ENCODE measurements at regions not wholly inside any gene's neighbourhood (a gene's known extent, or its start where the extent isn't known, plus 50 kb on each side); places are given as distances from the start of the nearest gene placed in this dataset.

- H3K9me3 ChIP-seq: no peaks in the 10 kb centered on the region
- intact Hi-C loops (cut with DNase I): loop anchor here in 2 of 4 donors (10.0 kb wide), 1 partner anchor 239 kb away; no protein-coding TSS in a partner anchor
- H3K4me3 ChIP-seq: no peak overlapping the region
- no peaks in the 10 kb centered on the region for H3K27me3 ChIP-seq
- WGBS, 3 donors: 91 to 93% (median 92%) methylated on average over 6 of the region's 6 CpGs
- H3K4me1 ChIP-seq (ENCODE audit: insufficient read depth): no peaks in the 10 kb centered on the region
- TF ChIP-seq, protein P1, sequence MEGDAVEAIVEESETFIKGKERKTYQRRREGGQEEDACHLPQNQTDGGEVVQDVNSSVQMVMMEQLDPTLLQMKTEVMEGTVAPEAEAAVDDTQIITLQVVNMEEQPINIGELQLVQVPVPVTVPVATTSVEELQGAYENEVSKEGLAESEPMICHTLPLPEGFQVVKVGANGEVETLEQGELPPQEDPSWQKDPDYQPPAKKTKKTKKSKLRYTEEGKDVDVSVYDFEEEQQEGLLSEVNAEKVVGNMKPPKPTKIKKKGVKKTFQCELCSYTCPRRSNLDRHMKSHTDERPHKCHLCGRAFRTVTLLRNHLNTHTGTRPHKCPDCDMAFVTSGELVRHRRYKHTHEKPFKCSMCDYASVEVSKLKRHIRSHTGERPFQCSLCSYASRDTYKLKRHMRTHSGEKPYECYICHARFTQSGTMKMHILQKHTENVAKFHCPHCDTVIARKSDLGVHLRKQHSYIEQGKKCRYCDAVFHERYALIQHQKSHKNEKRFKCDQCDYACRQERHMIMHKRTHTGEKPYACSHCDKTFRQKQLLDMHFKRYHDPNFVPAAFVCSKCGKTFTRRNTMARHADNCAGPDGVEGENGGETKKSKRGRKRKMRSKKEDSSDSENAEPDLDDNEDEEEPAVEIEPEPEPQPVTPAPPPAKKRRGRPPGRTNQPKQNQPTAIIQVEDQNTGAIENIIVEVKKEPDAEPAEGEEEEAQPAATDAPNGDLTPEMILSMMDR (IDR thresholded peaks at IDR 0.05): no peak
- TF ChIP-seq EP300 (IDR thresholded peaks at IDR 0.05): no peak
- TF ChIP-seq POLR2A (IDR thresholded peaks at IDR 0.05): no peak
- no peak overlapping the region for H3K27ac ChIP-seq
- H3K36me3 ChIP-seq: no peaks in the 10 kb centered on the region
- no peak for DNase-seq
Measured at GRCh38 chr2:126535408-126535807, 120.5 kb upstream of the GYPC start.

DNA sequence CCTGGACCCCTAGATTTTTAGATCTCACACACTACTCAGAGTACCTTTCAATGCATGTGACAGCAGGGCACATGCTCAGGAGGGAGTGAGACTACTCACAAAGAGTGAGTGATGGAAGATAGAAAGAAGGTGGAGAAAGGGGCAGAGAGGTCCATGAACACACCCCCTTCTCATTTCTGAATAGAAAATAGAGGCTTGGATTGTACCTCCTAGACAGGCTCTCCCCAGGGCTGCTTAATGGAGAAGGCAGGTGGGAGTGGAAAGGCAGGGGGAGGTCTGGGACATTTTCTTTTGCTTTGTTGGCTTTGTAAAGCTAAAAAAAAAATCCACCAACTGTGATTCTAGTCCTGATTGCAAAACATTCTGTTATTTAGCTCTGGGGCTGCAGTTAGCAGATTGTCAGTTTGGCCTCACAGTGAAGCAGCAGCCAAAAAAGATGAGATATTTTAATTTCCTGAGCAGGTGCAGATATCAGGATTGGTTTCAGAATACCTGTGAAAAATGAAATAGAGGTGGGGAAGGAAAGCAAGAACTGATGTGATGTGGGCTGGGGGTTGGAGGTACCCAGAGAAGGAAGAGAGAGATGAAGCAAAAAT lies 119.3 kb upstream of the GYPC start:
- Histone ChIP-seq H3K4me1 (ENCODE audit: insufficient read depth) (no peaks in the 10 kb centered on the region), H3K36me3 (no peaks in the 10 kb centered on the region), H3K27ac (no peak overlapping the region), H3K9me3 (no peaks in the 10 kb centered on the region), H3K27me3 (no peaks in the 10 kb centered on the region), H3K4me3 (no peak overlapping the region)
- DNase-seq: no peak
- intact Hi-C loops (cut with DNase I): loop anchor here in 2 of 4 donors (10.0 kb wide), 1 partner anchor 238 kb away; no protein-coding TSS in a partner anchor
- TF ChIP-seq, protein P1 (IDR thresholded peaks at IDR 0.05): no peak
- TF ChIP-seq POLR2A (IDR thresholded peaks at IDR 0.05) (no peak), EP300 (IDR thresholded peaks at IDR 0.05) (no peak)

GRCh38 chr2:126539101-126539500 lies 116.9 kb upstream of the GYPC start:
- Histone ChIP-seq H3K4me3 (no peak overlapping the region), H3K36me3 (no peaks in the 10 kb centered on the region), H3K9me3 (no peaks in the 10 kb centered on the region), H3K27ac (no peak overlapping the region), H3K4me1 (ENCODE audit: insufficient read depth) (no peaks in the 10 kb centered on the region), H3K27me3 (no peaks in the 10 kb centered on the region)
- 84 to 93% (median 89%) methylated on average over 3 of the region's 3 CpGs for whole genome bisulfite sequencing, 3 donors
- intact Hi-C loops (cut with DNase I): loop anchor here in 2 of 4 donors (10.0 kb wide), 1 partner anchor 236 kb away; no protein-coding TSS in a partner anchor
- TF ChIP-seq EP300 (IDR thresholded peaks at IDR 0.05) (no peak), POLR2A (IDR thresholded peaks at IDR 0.05) (no peak)
- TF ChIP-seq, protein P1 (IDR thresholded peaks at IDR 0.05): no peak
- DNase-seq: no peak

DNA sequence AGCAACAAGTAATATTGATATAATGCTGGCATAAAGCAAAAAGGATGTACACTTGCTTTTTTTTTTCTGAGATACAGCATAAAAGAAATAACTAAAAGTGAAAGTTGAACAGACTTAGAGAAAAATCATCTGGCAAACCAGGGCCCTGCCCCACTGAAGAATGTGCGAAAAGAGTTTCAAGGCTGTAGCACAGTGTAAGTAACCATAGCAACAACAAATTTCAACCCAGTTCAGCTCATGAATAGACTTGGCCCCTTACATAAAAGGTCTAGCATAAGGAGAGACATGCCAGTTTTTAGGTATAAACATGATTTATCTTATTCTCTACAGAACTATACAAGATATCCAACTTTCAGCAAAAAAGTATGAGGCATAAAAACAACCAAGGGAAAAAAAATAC lies 113.7 kb upstream of the GYPC start:
- Histone ChIP-seq H3K9me3 (no peaks in the 10 kb centered on the region), H3K4me1 (ENCODE audit: insufficient read depth) (no peaks in the 10 kb centered on the region), H3K4me3 (no peak overlapping the region), H3K36me3 (no peaks in the 10 kb centered on the region), H3K27me3 (no peaks in the 10 kb centered on the region), H3K27ac (no peak overlapping the region)
- WGBS, 3 donors: 71 to 91% (median 83%) methylated on average over 1 of the region's 1 CpG
- no peak for DNase-seq
- TF ChIP-seq EP300 (IDR thresholded peaks at IDR 0.05) (no peak), POLR2A (IDR thresholded peaks at IDR 0.05) (no peak)
- TF ChIP-seq, protein P1 (IDR thresholded peaks at IDR 0.05): no peak
- intact Hi-C loops (cut with DNase I): no loop called here
